ENCODE measurements at regions not wholly inside any gene's neighbourhood (a gene's known extent, or its start where the extent isn't known, plus 50 kb on each side); places are given as distances from the start of the nearest gene placed in this dataset.

DNA sequence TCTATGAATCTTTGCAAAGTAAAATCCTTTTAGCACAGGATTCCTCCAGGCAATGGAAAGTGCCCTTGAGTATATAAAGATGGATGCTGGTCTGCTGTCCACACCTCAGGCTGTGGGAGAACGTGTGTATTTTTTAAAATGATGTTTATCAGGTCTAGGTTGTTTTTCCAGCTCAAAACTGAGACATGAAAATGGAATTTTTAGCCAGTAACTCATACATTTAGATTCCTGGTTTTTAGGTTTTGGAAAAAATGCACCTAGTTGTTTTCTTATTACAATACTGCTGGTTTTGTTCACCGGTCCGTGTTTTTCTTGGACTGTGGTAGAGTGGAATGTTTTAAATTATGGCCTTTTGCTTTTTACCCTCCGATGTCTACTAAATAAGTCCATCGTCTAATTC lies 554.7 kb downstream of the SOX6 start (continued):
- no peak for TF ChIP-seq REST (IDR thresholded peaks at IDR 0.05; ENCODE audit: unreplicated experiment)
- TF ChIP-seq, protein P1, sequence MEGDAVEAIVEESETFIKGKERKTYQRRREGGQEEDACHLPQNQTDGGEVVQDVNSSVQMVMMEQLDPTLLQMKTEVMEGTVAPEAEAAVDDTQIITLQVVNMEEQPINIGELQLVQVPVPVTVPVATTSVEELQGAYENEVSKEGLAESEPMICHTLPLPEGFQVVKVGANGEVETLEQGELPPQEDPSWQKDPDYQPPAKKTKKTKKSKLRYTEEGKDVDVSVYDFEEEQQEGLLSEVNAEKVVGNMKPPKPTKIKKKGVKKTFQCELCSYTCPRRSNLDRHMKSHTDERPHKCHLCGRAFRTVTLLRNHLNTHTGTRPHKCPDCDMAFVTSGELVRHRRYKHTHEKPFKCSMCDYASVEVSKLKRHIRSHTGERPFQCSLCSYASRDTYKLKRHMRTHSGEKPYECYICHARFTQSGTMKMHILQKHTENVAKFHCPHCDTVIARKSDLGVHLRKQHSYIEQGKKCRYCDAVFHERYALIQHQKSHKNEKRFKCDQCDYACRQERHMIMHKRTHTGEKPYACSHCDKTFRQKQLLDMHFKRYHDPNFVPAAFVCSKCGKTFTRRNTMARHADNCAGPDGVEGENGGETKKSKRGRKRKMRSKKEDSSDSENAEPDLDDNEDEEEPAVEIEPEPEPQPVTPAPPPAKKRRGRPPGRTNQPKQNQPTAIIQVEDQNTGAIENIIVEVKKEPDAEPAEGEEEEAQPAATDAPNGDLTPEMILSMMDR (conservative IDR thresholded peaks at IDR 0.05; ENCODE audit: low read depth in 2 of 2), result no peak
- TF ChIP-seq JUNB (IDR thresholded peaks at IDR 0.05; ENCODE audit: unreplicated experiment), result no peak
- TF ChIP-seq ZNF462 (CRISPR knock-in tag; IDR thresholded peaks at IDR 0.05), result no peak
